ENCODE measurements at regions not wholly inside any gene's neighbourhood (a gene's known extent, or its start where the extent isn't known, plus 50 kb on each side); places are given as distances from the start of the nearest gene placed in this dataset.

- TF ChIP-seq CTCF (IDR thresholded peaks at IDR 0.05; ENCODE audit: low read length) (no peak), EZH2phosphoT487 (IDR thresholded peaks at IDR 0.05; ENCODE audit: low read length) (no peak), EZH2 (optimal IDR thresholded peaks at IDR 0.05; ENCODE audit: low read depth, low read length) (no peak)
Measured at GRCh38 chr18:34329840-34330239, 105.1 kb upstream of the NOL4 start.

All from MM.1S (cell line).